ENCODE measurements at regions not wholly inside any gene's neighbourhood (a gene's known extent, or its start where the extent isn't known, plus 50 kb on each side); places are given as distances from the start of the nearest gene placed in this dataset.

DNA sequence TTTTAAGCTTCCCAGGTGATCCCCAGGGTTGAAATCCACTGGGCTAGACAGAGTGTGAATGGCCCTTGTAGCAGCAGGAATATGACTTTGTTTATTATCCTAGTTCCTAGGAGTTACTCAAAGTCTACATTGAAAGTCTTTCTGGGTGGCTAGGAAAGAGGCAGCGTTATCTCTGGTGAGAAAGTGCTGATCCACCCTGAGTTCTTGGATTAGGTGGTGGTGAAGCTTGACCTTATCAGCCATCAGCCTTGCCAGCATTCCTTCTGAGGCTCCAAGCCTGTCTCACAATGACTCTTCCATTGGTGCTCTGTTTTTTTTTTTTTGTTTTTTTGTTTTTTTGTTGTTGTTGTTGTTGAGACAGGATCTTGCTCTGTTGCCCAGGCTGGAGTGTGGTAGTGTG is 83.1 kb upstream of the CLCN4 start:
- TF ChIP-seq, protein P1, sequence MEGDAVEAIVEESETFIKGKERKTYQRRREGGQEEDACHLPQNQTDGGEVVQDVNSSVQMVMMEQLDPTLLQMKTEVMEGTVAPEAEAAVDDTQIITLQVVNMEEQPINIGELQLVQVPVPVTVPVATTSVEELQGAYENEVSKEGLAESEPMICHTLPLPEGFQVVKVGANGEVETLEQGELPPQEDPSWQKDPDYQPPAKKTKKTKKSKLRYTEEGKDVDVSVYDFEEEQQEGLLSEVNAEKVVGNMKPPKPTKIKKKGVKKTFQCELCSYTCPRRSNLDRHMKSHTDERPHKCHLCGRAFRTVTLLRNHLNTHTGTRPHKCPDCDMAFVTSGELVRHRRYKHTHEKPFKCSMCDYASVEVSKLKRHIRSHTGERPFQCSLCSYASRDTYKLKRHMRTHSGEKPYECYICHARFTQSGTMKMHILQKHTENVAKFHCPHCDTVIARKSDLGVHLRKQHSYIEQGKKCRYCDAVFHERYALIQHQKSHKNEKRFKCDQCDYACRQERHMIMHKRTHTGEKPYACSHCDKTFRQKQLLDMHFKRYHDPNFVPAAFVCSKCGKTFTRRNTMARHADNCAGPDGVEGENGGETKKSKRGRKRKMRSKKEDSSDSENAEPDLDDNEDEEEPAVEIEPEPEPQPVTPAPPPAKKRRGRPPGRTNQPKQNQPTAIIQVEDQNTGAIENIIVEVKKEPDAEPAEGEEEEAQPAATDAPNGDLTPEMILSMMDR (IDR thresholded peaks at IDR 0.05; ENCODE audit: unreplicated experiment), result no peak
- H3K4me1 Mint-ChIP-seq (ENCODE audit: insufficient read depth, unreplicated experiment), result no peaks in the 10 kb centered on the region
- intact Hi-C loops (cut with micrococcal nuclease), result no loop called here
- ChIA-PET POLR2A (interaction anchor here (0.6 kb wide), 1 partner anchor 9 kb away, joined by 3 read pairs; no protein-coding TSS in a partner anchor), CTCF (interaction anchor here (0.6 to 1.2 kb wide), 4 partner anchors 10 to 77 kb away, joined by 3 to 6 read pairs (median 4); no protein-coding TSS in a partner anchor)
- H3K27me3 Mint-ChIP-seq (ENCODE audit: insufficient read depth, unreplicated experiment), result no peaks in the 10 kb centered on the region
- BruUV-seq (replicated peaks), result no TSS peak
- no peak for DNase-seq (ENCODE audit: unreplicated experiment)
- peak overlapping the region; percentile 41 for H3K27ac Mint-ChIP-seq (ENCODE audit: low read depth, unreplicated experiment)
- H3K36me3 Mint-ChIP-seq (ENCODE audit: insufficient read depth, unreplicated experiment), result peaks cover 5% of the 10 kb centered on the region
- H3K4me3 Mint-ChIP-seq (ENCODE audit: unreplicated experiment), result no peak overlapping the region
- H3K9me3 Mint-ChIP-seq (ENCODE audit: unreplicated experiment), result no peaks in the 10 kb centered on the region

DNA sequence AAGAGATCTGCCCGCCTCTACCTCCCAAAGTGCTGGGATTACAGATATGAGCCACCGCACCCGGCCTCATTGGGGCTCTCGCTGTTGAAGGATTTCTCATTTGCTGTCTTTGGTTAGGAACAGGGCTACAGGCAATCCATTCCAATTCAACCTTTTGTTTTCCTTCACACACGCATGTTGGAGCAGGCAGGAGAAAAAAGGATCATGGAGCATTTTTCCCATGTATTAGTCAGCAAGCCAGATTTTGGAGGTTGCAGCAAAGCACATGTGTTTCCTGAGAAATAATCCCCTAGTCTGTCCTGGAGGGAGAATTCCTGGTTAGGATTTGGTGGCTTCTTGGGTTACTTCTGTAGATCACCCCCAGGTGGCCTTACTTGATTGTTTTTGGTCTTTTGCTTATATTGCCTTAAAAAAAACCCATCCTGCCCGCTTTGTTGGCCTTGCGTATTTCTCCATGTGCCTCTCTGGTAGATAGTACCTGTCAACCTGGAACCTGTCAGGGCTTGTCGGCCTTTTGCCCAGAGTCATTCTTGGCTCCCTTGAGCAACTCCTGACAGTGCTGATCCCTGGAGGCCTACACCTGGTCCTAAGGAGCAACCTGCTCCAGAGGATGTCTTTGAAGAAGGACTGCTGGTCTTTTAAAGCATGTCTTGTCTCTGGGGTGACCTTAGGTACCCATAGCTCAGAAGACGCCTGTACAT is 82.4 kb upstream of the CLCN4 start:
- H3K9me3 Mint-ChIP-seq (ENCODE audit: unreplicated experiment), result no peaks in the 10 kb centered on the region
- CTCF ChIA-PET, result interaction anchor here (0.6 to 1.3 kb wide), 5 partner anchors 11 to 78 kb away, joined by 3 to 8 read pairs (median 3); no protein-coding TSS in a partner anchor
- H3K27ac Mint-ChIP-seq (ENCODE audit: low read depth, unreplicated experiment), result peak overlapping the region; percentile 41
- POLR2A ChIA-PET, result interaction anchor here (0.6 to 1.1 kb wide), 2 partner anchors 9 to 57 kb away, joined by 3 to 5 read pairs; no protein-coding TSS in a partner anchor
- BruUV-seq (replicated peaks), result no TSS peak
- intact Hi-C loops (cut with micrococcal nuclease), result no loop called here
- peaks cover 5% of the 10 kb centered on the region for H3K36me3 Mint-ChIP-seq (ENCODE audit: insufficient read depth, unreplicated experiment)
- no peaks in the 10 kb centered on the region for H3K4me1 Mint-ChIP-seq (ENCODE audit: insufficient read depth, unreplicated experiment)
- H3K4me3 Mint-ChIP-seq (ENCODE audit: unreplicated experiment), result no peak overlapping the region
- peak; percentile 91 for DNase-seq (ENCODE audit: unreplicated experiment)
- no peaks in the 10 kb centered on the region for H3K27me3 Mint-ChIP-seq (ENCODE audit: insufficient read depth, unreplicated experiment)
- TF ChIP-seq, protein P1 (IDR thresholded peaks at IDR 0.05; ENCODE audit: unreplicated experiment), result no peak

DNA sequence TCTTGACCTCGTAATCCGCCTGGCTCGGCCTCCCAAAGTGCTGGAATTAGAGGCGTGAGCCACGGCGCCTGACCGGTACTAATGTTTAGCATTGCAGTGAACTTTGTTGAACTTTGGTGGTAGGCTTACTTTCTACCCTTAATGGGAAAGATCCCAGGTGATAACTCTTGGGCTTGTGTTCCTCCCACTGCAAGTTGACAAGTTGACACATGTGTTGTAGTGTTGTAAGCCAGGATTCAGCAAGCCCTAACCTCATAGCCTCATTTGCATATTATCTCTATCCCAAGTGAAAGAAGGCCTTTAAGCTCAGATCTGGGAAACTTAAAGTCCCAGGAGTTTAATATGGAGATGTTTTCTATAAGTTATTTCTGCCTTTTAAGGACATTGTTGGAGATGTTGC is 80.0 kb upstream of the CLCN4 start:
- peak; percentile 36 for DNase-seq (ENCODE audit: unreplicated experiment)
- BruUV-seq (replicated peaks), result no TSS peak
- H3K4me3 Mint-ChIP-seq (ENCODE audit: unreplicated experiment), result no peak overlapping the region
- no peaks in the 10 kb centered on the region for H3K9me3 Mint-ChIP-seq (ENCODE audit: unreplicated experiment)
- no peaks in the 10 kb centered on the region for H3K27me3 Mint-ChIP-seq (ENCODE audit: insufficient read depth, unreplicated experiment)
- CTCF ChIA-PET, result interaction anchor here (0.7 to 1.6 kb wide), 4 partner anchors 14 to 82 kb away, joined by 3 to 5 read pairs (median 4); no protein-coding TSS in a partner anchor
- no peaks in the 10 kb centered on the region for H3K4me1 Mint-ChIP-seq (ENCODE audit: insufficient read depth, unreplicated experiment)
- H3K27ac Mint-ChIP-seq (ENCODE audit: low read depth, unreplicated experiment), result no peak overlapping the region
- peaks cover 16% of the 10 kb centered on the region for H3K36me3 Mint-ChIP-seq (ENCODE audit: insufficient read depth, unreplicated experiment)
- intact Hi-C loops (cut with micrococcal nuclease), result loop anchor here (5.0 kb wide), 1 partner anchor 34 kb away; no protein-coding TSS in a partner anchor
- POLR2A ChIA-PET, result interaction anchor here (0.5 to 3.3 kb wide), 5 partner anchors 12 to 89 kb away, joined by 3 to 29 read pairs (median 4); no protein-coding TSS in a partner anchor
- TF ChIP-seq, protein P1 (IDR thresholded peaks at IDR 0.05; ENCODE audit: unreplicated experiment), result no peak

DNA sequence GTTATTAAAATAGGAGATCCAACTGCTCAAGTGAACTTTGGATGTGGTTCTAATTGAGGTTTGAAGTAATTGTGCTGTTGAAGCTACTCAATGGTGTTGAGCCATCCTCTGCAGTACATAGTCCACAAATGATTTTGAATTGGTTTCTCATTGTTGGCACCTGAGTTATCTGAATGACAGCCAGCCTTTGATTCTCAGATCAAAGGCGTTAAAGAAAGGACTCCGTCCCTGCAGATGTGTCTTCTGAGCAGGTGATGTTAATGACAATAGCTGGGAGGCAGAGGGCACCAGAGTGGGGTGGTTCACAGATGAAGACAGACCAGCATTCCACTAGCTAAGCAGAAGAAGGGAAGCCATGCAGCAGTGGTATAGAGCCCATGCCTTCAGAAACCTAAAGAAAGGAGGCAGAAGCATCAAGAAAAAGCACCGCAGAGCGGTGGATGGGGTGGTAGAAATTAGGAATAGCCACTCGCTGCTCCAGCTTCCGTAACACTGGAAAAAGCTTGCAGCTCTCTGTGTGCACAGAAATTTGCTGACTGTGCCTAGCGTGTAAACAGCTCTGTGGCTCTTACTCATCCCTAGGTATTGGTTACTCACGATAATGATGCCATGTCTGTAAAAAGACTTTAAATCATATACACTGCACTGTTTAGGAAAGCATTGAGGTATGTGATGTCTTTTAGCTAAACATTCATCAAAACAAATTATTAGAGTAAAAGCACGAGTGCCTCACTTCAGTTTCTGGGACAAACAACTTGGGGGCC is 79.2 kb upstream of the CLCN4 start:
- Mint-ChIP-seq H3K4me3 (ENCODE audit: unreplicated experiment) (no peak overlapping the region), H3K9me3 (ENCODE audit: unreplicated experiment) (no peaks in the 10 kb centered on the region), H3K4me1 (ENCODE audit: insufficient read depth, unreplicated experiment) (no peaks in the 10 kb centered on the region), H3K36me3 (ENCODE audit: insufficient read depth, unreplicated experiment) (peaks cover 16% of the 10 kb centered on the region), H3K27me3 (ENCODE audit: insufficient read depth, unreplicated experiment) (no peaks in the 10 kb centered on the region), H3K27ac (ENCODE audit: low read depth, unreplicated experiment) (no peak overlapping the region)
- POLR2A ChIA-PET, result interaction anchor here (0.5 to 3.3 kb wide), 7 partner anchors 11 to 1033 kb away, joined by 3 to 29 read pairs (median 4); partner anchors contain the start of gene HCCS
- BruUV-seq (replicated peaks), result no TSS peak
- intact Hi-C loops (cut with micrococcal nuclease), result loop anchor here (5.0 kb wide), 1 partner anchor 35 kb away; no protein-coding TSS in a partner anchor
- TF ChIP-seq, protein P1 (IDR thresholded peaks at IDR 0.05; ENCODE audit: unreplicated experiment), result no peak
- DNase-seq (ENCODE audit: unreplicated experiment), result peak; percentile 39
- CTCF ChIA-PET, result interaction anchor here (0.7 to 1.6 kb wide), 4 partner anchors 13 to 82 kb away, joined by 3 to 5 read pairs (median 4); no protein-coding TSS in a partner anchor

Measured in MCF 10A (cell line).